NT2/D1 (cell line): ENCODE measurements at regions not wholly inside any gene's neighbourhood (a gene's known extent, or its start where the extent isn't known, plus 50 kb on each side); places are given as distances from the start of the nearest gene placed in this dataset.
"Not testable (repeated sequence)": the region's sequence is repeated elsewhere in the genome, so short reads cannot be mapped to it uniquely, and the experiment has no call there.

Experiments
- SUZ12 ChIP-seq: IDR thresholded peaks from 2 replicates; pipeline ENCODE4 v1.6.1; 2011; ENCODE audit not compliant: insufficient read length, insufficient read depth; ENCODE audit errors: extremely low read depth
- ZNF274 ChIP-seq: IDR thresholded peaks from 2 replicates; pipeline ENCODE4 v1.6.1; 2011; ENCODE audit warnings: mild to moderate bottlenecking, low read depth, low read length

GRCh38 chr3:195647912-195648702, 64.4 kb upstream of the APOD start:
- TF ChIP-seq SUZ12, ZNF274: not testable (repeated sequence)
